Smooth muscle cell (in vitro differentiated cells): ENCODE measurements at regions not wholly inside any gene's neighbourhood (a gene's known extent, or its start where the extent isn't known, plus 50 kb on each side); places are given as distances from the start of the nearest gene placed in this dataset.

ENCODE experiments used
- DNase-seq: peaks from one replicate; lab custom pipeline; 2025; ENCODE audit not compliant: unreplicated experiment; lab: John Stamatoyannopoulos, UW
- H2AFZ ChIP-seq: fragments of 200-600 bp; sonication (generic); 2 replicates; pipeline ENCODE4 v1.6.0; 2016; ENCODE audit warnings: antibody characterized with exemption, low read depth, mild to moderate bottlenecking
- H3F3A ChIP-seq: fragments of 200-600 bp; sonication (generic); 2 replicates; pipeline ENCODE4 v1.6.0; 2017; ENCODE audit warnings: antibody characterized with exemption, low read depth
- H3K27ac ChIP-seq: fragments of 200-600 bp; sonication (generic); 2 replicates; pipeline ENCODE4 v1.5.1; 2016; ENCODE audit warnings: low read depth, mild to moderate bottlenecking
- H3K27me3 ChIP-seq: fragments of 200-600 bp; sonication (generic); 2 replicates; pipeline ENCODE4 v1.6.1; 2016; ENCODE audit warnings: low read depth, mild to moderate bottlenecking
- H3K36me3 ChIP-seq: fragments of 200-600 bp; sonication (generic); 2 replicates; pipeline ENCODE4 v1.5.1; 2016; ENCODE audit warnings: low read depth
- H3K4me1 ChIP-seq: fragments of 200-600 bp; sonication (generic); 2 replicates; pipeline ENCODE4 v1.5.1; 2016; ENCODE audit warnings: low read depth
- H3K4me2 ChIP-seq: fragments of 200-600 bp; sonication (generic); 2 replicates; pipeline ENCODE4 v1.6.0; 2016; ENCODE audit warnings: mild to moderate bottlenecking
- H3K4me3 ChIP-seq: fragments of 200-600 bp; sonication (generic); 2 replicates; pipeline ENCODE4 v1.5.1; 2016; ENCODE audit warnings: mild to moderate bottlenecking
- H3K79me2 ChIP-seq: fragments of 200-600 bp; sonication (generic); 2 replicates; pipeline ENCODE4 v1.6.0; 2016; ENCODE audit warnings: low read depth, mild to moderate bottlenecking
- H3K9ac ChIP-seq: fragments of 200-600 bp; sonication (generic); 2 replicates; pipeline ENCODE4 v1.6.0; 2016; ENCODE audit warnings: low read depth
- H3K9me3 ChIP-seq: fragments of 200-600 bp; sonication (generic); replicated peaks from 2 replicates; pipeline ENCODE4 v1.5.1; 2016; ENCODE audit warnings: low read depth
- H4K20me1 ChIP-seq: fragments of 200-600 bp; sonication (generic); 2 replicates; pipeline ENCODE4 v1.6.0; 2016; ENCODE audit warnings: low read depth
- WGBS: methylation state at CpG from one replicate; pipeline ENCODE4 v1.1.7; 2016; ENCODE audit warnings: low lambda C conversion rate; 5-methylcytosine and 5-hydroxymethylcytosine counted together
- TF ChIP-seq, protein P1 (sequence below): fragments of 200-600 bp; sonication (generic); IDR thresholded peaks from 2 replicates; pipeline ENCODE4 v1.5.1; 2017; ENCODE audit warnings: borderline replicate concordance, mild to moderate bottlenecking, antibody characterized with exemption; ENCODE audit not compliant: insufficient read depth, poor library complexity, severe bottlenecking

DNA sequence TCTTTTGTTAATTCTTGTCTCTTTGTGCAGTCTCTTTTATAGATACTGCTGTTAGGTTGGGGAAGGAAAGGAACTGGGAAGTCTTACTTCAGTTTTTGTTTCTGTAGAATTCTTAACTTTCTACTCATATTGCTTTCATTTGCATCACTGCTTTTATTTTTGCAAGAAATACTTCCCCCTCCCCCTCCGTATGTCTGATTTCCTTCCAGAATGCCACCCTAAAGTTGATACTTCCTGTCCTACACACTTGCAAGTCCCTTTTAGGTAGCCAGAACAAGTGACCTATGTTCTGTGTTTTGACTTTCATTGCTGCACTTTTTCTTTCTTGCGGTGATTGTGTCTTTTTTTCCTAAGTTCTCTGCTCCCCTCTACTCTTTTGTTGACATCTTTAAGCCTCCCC is 477.4 kb downstream of the RSL24D1 start:
- Histone ChIP-seq H3K27me3 (no peaks in the 10 kb centered on the region), H3K9ac (no peak overlapping the region), H3K79me2 (no peaks in the 10 kb centered on the region), H3K36me3 (no peaks in the 10 kb centered on the region), H3F3A (no peaks in the 10 kb centered on the region), H3K4me3 (no peak overlapping the region), H3K9me3 (peaks cover 3% of the 10 kb centered on the region), H3K4me2 (no peak overlapping the region), H2AFZ (no peak overlapping the region), H4K20me1 (no peaks in the 10 kb centered on the region), H3K27ac (no peak overlapping the region), H3K4me1 (no peaks in the 10 kb centered on the region)
- TF ChIP-seq, protein P1, sequence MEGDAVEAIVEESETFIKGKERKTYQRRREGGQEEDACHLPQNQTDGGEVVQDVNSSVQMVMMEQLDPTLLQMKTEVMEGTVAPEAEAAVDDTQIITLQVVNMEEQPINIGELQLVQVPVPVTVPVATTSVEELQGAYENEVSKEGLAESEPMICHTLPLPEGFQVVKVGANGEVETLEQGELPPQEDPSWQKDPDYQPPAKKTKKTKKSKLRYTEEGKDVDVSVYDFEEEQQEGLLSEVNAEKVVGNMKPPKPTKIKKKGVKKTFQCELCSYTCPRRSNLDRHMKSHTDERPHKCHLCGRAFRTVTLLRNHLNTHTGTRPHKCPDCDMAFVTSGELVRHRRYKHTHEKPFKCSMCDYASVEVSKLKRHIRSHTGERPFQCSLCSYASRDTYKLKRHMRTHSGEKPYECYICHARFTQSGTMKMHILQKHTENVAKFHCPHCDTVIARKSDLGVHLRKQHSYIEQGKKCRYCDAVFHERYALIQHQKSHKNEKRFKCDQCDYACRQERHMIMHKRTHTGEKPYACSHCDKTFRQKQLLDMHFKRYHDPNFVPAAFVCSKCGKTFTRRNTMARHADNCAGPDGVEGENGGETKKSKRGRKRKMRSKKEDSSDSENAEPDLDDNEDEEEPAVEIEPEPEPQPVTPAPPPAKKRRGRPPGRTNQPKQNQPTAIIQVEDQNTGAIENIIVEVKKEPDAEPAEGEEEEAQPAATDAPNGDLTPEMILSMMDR = no peak
- no peak for DNase-seq
- WGBS = 69% methylated on average over 2 of the region's 2 CpGs

DNA sequence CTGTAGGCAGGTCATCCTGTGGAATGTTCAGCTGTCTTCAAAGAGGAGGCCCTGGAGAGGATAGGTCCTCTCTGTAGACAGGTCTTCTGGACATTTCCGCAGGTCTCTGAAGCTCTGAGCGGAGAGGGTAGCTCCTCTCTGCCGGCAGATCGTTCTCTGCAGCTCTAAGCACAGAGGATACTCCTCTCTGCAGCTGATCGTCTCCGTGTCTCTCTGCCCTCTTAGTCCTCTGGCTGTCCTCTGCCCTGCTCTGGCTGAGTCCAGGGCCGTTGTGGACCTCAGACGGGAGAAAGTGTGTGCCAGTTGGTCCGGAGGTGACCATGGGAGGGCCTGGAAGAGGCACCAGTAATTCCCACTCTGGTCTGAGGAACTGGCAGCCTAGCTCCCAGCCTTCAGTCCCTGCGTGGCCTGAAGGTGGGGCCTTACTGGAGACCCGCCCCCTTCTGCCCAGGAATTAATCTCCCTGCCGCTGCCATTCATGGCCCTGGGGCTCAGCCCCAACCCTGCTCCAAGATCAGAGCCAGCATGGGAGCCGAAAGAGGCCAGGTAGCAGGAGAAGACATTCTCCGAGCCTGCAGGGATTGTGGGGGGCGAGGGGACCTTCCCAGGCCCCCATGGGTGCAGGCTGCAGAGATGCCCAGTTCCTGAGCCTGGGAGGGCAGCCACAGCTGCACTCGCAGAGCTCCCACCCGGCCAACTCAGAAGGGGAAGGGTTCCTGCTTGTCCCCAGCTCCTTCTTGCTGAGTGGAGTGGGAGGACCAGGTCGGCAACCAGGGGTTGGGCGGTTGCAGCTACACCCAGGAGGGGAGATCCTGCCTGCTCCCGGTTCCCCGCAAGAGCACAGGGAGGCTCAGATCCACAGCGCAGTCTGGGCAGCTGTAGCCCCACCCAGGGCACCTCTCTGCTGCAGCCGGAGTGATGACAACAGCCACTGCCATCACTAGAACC is 488.7 kb downstream of the RSL24D1 start:
- H3K4me1 ChIP-seq = no peaks in the 10 kb centered on the region
- no peaks in the 10 kb centered on the region for H3F3A ChIP-seq
- no peak overlapping the region for H2AFZ ChIP-seq
- no peak overlapping the region for H3K4me2 ChIP-seq
- WGBS = 77% methylated on average over 23 of the region's 23 CpGs
- TF ChIP-seq, protein P1 = no peak
- H3K27me3 ChIP-seq = no peaks in the 10 kb centered on the region
- H4K20me1 ChIP-seq = no peaks in the 10 kb centered on the region
- no peak for DNase-seq
- no peaks in the 10 kb centered on the region for H3K79me2 ChIP-seq
- no peak overlapping the region for H3K4me3 ChIP-seq
- H3K9me3 ChIP-seq = no peaks in the 10 kb centered on the region
- H3K36me3 ChIP-seq = no peaks in the 10 kb centered on the region
- H3K9ac ChIP-seq = no peak overlapping the region
- no peak overlapping the region for H3K27ac ChIP-seq

DNA sequence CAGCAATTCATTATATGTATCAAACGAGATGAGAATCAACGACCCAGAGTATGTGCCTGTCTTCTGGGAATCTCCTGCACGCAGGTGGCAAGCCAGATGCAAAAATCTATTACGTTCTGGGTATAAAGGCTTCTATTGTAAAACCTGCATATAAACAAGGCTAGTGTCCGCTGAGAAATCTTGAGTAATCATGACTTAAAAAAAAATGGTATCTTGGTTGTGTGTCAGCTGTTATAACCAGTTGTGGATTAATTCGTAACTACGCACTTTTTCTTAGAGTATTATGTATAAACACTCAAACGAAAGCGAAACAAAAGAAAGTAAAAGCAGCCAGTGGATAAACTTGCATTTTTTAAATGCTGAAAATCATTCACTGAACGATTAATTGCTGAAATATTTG is 509.1 kb downstream of the RSL24D1 start:
- H3K4me1 ChIP-seq = no peaks in the 10 kb centered on the region
- TF ChIP-seq, protein P1 = no peak
- H3K36me3 ChIP-seq = no peaks in the 10 kb centered on the region
- H3K79me2 ChIP-seq = no peaks in the 10 kb centered on the region
- H2AFZ ChIP-seq = no peak overlapping the region
- H3K4me3 ChIP-seq = no peak overlapping the region
- H3K4me2 ChIP-seq = no peak overlapping the region
- no peak for DNase-seq
- no peaks in the 10 kb centered on the region for H3F3A ChIP-seq
- WGBS = 53% methylated on average over 10 of the region's 10 CpGs
- H3K27ac ChIP-seq = no peak overlapping the region
- H4K20me1 ChIP-seq = no peaks in the 10 kb centered on the region
- H3K9me3 ChIP-seq = peaks cover 2% of the 10 kb centered on the region
- H3K9ac ChIP-seq = no peak overlapping the region
- H3K27me3 ChIP-seq = no peaks in the 10 kb centered on the region
